ENCODE measurements at regions not wholly inside any gene's neighbourhood (a gene's known extent, or its start where the extent isn't known, plus 50 kb on each side); places are given as distances from the start of the nearest gene placed in this dataset.

- no peak for DNase-seq
Observed at GRCh38 chr13:37925878-37926473, 56.4 kb upstream of the TRPC4 start.

GRCh38 chr13:37923236-37923635 is 53.7 kb upstream of the TRPC4 start:
- DNase-seq = no peak

- DNase-seq = no peak
Observed at GRCh38 chr13:37919329-37919880, 49.8 kb upstream of the TRPC4 start.
